ENCODE measurements at regions not wholly inside any gene's neighbourhood (a gene's known extent, or its start where the extent isn't known, plus 50 kb on each side); places are given as distances from the start of the nearest gene placed in this dataset.

DNA sequence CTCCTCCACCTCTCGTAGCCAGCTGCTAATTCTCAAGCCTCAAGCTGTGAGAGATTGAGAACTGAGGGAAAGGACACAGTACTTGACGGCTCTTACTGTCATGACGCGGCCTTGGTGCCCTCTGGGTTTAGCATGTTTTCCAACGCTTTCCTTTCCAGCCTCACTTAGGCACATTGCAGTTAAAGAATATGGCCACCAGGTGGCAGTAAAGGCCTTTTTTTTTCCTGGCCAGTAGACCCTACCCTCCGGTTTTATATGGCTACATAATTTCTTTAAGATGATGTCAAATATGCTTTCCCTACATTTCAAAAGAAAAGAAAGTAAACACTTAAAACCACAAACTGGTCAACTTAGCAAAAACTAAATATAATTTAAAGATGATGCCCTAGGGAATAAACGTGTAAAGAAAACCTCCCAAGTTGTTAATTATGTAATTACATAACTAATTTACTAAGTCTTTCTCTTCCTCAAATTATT lies 56.8 kb upstream of the PRDX6 start:
- DNase-seq (ENCODE audit: low spot score) (peak; percentile 55), FAIRE-seq (peak; percentile 72)

- DNase-seq (ENCODE audit: low spot score) (no peak), FAIRE-seq (no peak)
Measured at GRCh38 chr1:173421286-173421685, 55.8 kb upstream of the PRDX6 start.

DNA sequence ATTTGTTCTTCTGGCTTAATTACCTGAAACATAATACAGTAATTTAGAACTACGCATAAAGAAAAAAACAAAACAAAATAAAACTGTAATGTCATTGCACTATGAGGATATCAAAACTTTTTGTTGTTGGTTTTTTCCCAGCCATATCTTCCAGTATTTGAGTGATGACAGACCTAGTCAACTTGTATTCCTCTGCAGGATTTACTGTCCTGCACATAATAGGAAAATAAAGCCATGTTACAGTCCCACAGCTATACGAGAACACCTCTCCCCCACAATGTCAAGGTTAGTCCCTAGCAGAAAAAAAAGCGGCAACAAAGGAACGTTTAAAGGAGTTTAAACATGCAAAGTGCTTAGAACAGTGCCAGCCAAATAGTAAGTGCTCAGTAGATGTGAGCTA lies 55.3 kb upstream of the PRDX6 start:
- no peak for FAIRE-seq
- no peak for DNase-seq (ENCODE audit: low spot score)

DNA sequence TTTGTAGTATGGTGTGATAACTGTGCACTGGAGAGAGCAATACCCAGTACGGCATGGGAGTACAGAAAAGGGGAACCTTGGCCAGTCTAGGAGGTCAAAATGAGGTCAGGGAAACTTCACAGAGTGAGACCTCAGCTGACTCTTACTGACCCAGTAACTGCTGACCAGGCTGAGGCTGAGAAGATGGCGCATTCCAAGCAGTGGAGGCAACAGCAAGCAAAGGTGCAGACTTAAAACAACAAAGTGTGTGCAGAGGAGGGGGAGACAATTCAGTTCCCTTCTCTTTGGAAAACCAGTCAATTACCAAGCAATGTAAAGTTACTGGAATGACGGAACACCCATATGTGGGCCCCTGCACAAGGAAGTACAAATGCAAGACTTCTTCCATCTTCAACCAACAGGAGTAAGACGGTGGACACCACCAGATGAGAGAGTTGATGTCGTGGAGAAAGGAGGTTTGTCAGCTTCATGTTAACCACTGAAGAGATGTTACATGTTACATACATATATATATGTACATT lies 54.6 kb upstream of the PRDX6 start:
- FAIRE-seq, result no peak
- no peak for DNase-seq (ENCODE audit: low spot score)

GRCh38 chr1:173423291-173423690 lies 53.8 kb upstream of the PRDX6 start:
- FAIRE-seq, result no peak

GRCh38 chr1:173424143-173424542 lies 53.0 kb upstream of the PRDX6 start:
- no peak for FAIRE-seq
- no peak for DNase-seq (ENCODE audit: low spot score)

More at GRCh38 chr1:173423291-173423690, 53.8 kb upstream of the PRDX6 start:
- no peak for DNase-seq (ENCODE audit: low spot score)

- DNase-seq (ENCODE audit: low spot score) (no peak), FAIRE-seq (no peak)
Measured at GRCh38 chr1:173424782-173425407, 52.2 kb upstream of the PRDX6 start.

GRCh38 chr1:173426057-173426456 lies 51.1 kb upstream of the PRDX6 start:
- no peak for FAIRE-seq
- no peak for DNase-seq (ENCODE audit: low spot score)

DNA sequence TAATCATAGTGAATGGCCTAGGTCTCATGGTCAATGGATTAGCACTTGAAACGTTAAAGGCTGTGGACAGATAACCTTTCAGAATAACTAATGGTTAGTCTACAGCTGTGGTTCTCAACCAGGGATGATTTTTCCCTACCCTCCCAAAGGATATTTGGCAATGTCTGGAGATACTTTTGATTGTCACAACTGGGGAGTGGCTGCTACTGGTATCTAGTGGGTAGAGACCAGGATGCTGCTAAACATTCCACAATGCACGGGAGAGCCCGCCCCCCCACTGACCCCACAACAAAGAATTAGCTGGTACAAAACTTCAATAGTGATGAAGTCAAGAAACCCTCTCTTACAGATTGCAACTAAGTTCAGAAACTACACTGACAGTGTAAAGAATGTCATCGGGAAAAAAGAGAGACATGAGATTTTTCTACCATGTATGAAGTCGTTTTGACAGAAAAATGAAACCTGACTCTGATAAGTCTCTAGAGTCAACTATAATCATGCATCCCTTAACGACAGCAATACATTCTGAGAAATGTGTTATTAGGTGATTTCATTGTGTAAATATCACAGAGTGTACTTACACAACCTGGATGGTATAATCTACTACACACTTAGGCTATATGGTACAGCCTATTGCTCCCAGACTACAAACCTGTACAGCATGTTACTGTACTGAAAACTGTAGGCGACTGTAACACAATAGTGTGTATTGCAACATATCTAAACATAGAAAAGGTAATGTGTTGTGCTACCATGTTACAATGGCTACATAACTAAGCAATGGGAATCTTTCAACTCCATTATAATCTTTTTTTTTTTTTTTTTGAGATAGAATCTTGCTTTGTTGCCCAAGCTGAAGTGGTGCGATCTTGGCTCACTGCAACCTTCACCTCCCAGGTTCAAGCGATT lies 49.7 kb upstream of the PRDX6 start:
- FAIRE-seq (no peak), DNase-seq (ENCODE audit: low spot score) (no peak)

Data from RCC 7860 (cell line).